Gastrocnemius medialis (tissue), 4 donors: ENCODE measurements at regions not wholly inside any gene's neighbourhood (a gene's known extent, or its start where the extent isn't known, plus 50 kb on each side); places are given as distances from the start of the nearest gene placed in this dataset.

Experiments used
- POLR2A ChIP-seq, 2 donors: fragments of 450-650 bp; IDR thresholded peaks; one replicate each; pipeline ENCODE4 v1.6.1; 2017; ENCODE audit warnings: antibody characterized with exemption in 2 of 2, mild to moderate bottlenecking in 2 of 2, moderate library complexity in 2 of 2
- TF ChIP-seq, protein P1 (sequence below), 5 experiments: fragments of 450-650 bp in 3 of 5; fragments of 200-600 bp in 2 of 5; sonication (generic) in 2 of 5; IDR thresholded peaks in 4 of 5; conservative IDR thresholded peaks in 1 of 5; 1 replicate in 4 of 5; 2 replicates in 1 of 5; pipeline ENCODE4 v1.5.1; 2016 to 2019; ENCODE audit warnings: antibody characterized with exemption in 5 of 5, mild to moderate bottlenecking in 3 of 5, moderate library complexity in 3 of 5

- TF ChIP-seq, protein P1, sequence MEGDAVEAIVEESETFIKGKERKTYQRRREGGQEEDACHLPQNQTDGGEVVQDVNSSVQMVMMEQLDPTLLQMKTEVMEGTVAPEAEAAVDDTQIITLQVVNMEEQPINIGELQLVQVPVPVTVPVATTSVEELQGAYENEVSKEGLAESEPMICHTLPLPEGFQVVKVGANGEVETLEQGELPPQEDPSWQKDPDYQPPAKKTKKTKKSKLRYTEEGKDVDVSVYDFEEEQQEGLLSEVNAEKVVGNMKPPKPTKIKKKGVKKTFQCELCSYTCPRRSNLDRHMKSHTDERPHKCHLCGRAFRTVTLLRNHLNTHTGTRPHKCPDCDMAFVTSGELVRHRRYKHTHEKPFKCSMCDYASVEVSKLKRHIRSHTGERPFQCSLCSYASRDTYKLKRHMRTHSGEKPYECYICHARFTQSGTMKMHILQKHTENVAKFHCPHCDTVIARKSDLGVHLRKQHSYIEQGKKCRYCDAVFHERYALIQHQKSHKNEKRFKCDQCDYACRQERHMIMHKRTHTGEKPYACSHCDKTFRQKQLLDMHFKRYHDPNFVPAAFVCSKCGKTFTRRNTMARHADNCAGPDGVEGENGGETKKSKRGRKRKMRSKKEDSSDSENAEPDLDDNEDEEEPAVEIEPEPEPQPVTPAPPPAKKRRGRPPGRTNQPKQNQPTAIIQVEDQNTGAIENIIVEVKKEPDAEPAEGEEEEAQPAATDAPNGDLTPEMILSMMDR (IDR thresholded peaks at IDR 0.05 in 4 of 5, conservative IDR thresholded peaks at IDR 0.05 in 1 of 5): no peak
- no peak for TF ChIP-seq POLR2A (IDR thresholded peaks at IDR 0.05)
These were observed 698.0 kb upstream of the POU3F2 start for GRCh38 chr6:98136333-98136732.
